ENCODE measurements at regions not wholly inside any gene's neighbourhood (a gene's known extent, or its start where the extent isn't known, plus 50 kb on each side); places are given as distances from the start of the nearest gene placed in this dataset.

DNA sequence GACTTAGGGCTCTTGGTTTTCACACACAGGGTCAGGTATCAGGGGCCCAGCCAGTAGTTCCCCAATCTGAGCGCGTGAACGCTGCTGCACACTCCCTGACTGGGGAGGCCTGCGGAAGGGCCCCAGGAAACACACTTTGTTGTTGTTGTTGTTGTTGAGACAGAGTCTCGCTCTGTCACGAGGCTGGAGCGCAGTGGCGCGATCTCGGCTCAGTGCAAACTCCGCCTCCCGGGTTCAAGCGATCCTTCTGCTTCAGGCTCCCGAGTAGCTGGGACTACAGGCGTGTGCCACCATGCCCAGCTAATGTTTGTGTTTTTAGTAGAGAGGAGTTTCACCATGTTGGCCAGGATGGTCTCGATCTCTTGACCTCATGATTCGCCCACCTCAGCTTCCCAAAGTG lies 190.4 kb upstream of the GPR12 start:
- TF ChIP-seq CTCF (IDR thresholded peaks at IDR 0.05; ENCODE audit: low read depth, low read length) (no peak), POLR2A (IDR thresholded peaks at IDR 0.05; ENCODE audit: extremely low read depth, insufficient read length) (no peak), MAX (IDR thresholded peaks at IDR 0.05; ENCODE audit: low read depth, low read length) (no peak), MYC (IDR thresholded peaks at IDR 0.05; ENCODE audit: low read depth, low read length) (no peak)
